Testis (tissue), 2 donors: ENCODE measurements at regions not wholly inside any gene's neighbourhood (a gene's known extent, or its start where the extent isn't known, plus 50 kb on each side); places are given as distances from the start of the nearest gene placed in this dataset.

Experiments
- DNase-seq: peaks from one replicate; pipeline ENCODE4 v3.0.0-alpha.2; 2019
- H3K27ac ChIP-seq, 2 donors: fragments of 200-600 bp; sonication (generic); one replicate each; pipeline ENCODE4 v1.5.1; 2019
- H3K27me3 ChIP-seq: fragments of 200-600 bp; sonication (generic); one replicate; pipeline ENCODE4 v1.5.1; 2019
- H3K36me3 ChIP-seq: fragments of 200-600 bp; sonication (generic); one replicate; pipeline ENCODE4 v1.5.1; 2017; ENCODE audit warnings: low read depth; ENCODE audit errors: missing control alignments
- H3K4me1 ChIP-seq: fragments of 200-600 bp; sonication (generic); one replicate; pipeline ENCODE4 v1.5.1; 2019
- H3K4me3 ChIP-seq, 2 donors: fragments of 200-600 bp; sonication (generic); one replicate each; pipeline ENCODE4 v1.5.1; 2017 to 2019
- H3K9me3 ChIP-seq: fragments of 200-600 bp; sonication (generic); one replicate; pipeline ENCODE4 v1.5.1; 2017
- POLR2A ChIP-seq: fragments of 450-650 bp; IDR thresholded peaks from one replicate; pipeline ENCODE4 v1.6.1; 2017; ENCODE audit warnings: antibody characterized with exemption, mild to moderate bottlenecking, moderate library complexity
- WGBS, 2 donors: methylation state at CpG; one replicate each; pipeline ENCODE4 v1.1.5; 2018; 5-methylcytosine and 5-hydroxymethylcytosine counted together
- intact Hi-C: fragments of 100-400 bp; cut with DNase I; formaldehyde crosslinking; loops from one replicate; pipeline ENCODE4 v1.15.1; 2023; ENCODE audit warnings: low total_unique reads
- TF ChIP-seq, protein P1 (sequence below), 3 experiments: fragments of 450-650 bp in 2 of 3; fragments of 200-600 bp in 1 of 3; sonication (generic) in 1 of 3; IDR thresholded peaks; one replicate each; pipeline ENCODE4 v1.5.1; 2016 to 2019; ENCODE audit warnings: antibody characterized with exemption in 3 of 3, mild to moderate bottlenecking in 2 of 3, moderate library complexity in 1 of 3

DNA sequence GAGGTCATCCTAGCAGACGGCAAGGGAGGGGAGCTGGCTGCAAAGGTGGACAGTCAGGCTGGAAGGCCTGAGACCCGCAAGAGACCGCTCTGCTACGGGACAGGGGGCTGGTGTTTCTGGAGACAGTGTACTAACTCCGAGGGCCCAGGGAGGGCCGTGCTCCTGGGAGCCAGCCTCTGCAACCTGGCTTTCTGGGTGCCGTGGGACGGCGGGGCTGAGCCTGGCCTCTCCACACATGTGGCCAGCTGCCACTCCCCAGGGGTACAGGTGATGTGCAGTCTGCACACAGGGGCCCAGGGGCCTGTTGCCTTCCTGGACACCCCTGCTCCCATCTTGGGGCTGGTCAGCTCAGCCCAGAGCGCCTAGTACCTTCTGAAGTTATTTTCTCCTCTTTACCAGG lies 92.2 kb downstream of the MRPL36 start:
- no peak for TF ChIP-seq POLR2A
- TF ChIP-seq, protein P1, sequence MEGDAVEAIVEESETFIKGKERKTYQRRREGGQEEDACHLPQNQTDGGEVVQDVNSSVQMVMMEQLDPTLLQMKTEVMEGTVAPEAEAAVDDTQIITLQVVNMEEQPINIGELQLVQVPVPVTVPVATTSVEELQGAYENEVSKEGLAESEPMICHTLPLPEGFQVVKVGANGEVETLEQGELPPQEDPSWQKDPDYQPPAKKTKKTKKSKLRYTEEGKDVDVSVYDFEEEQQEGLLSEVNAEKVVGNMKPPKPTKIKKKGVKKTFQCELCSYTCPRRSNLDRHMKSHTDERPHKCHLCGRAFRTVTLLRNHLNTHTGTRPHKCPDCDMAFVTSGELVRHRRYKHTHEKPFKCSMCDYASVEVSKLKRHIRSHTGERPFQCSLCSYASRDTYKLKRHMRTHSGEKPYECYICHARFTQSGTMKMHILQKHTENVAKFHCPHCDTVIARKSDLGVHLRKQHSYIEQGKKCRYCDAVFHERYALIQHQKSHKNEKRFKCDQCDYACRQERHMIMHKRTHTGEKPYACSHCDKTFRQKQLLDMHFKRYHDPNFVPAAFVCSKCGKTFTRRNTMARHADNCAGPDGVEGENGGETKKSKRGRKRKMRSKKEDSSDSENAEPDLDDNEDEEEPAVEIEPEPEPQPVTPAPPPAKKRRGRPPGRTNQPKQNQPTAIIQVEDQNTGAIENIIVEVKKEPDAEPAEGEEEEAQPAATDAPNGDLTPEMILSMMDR (IDR thresholded peaks at IDR 0.05) = no peak
- intact Hi-C loops = no loop called here
- H3K36me3 ChIP-seq = no peaks in the 10 kb centered on the region
- no peak overlapping the region for H3K27ac ChIP-seq
- no peaks in the 10 kb centered on the region for H3K4me1 ChIP-seq
- no peak overlapping the region for H3K4me3 ChIP-seq
- no peak for DNase-seq
- H3K9me3 ChIP-seq = no peaks in the 10 kb centered on the region
- WGBS, 2 donors = 86 to 96% methylated on average over 8 to 10 of the region's 10 CpGs
- H3K27me3 ChIP-seq = no peaks in the 10 kb centered on the region

DNA sequence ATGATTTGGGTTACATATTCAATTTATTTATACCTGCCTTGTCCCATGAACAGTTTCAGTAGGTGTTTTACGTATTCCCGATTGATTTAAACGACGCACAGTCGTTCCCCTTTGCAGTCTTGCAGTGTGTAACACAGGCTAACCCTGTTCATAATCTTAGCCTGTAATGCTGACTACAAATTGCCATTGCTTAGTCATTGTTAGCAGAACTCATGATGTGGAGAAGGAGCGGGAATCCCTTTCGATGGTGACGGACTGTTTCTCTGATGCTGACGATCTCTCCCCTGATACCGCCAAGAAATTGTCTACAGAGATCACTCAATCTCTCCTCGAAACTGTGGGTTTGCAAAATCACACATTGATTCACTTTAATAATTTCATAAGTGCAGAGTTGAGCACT lies 93.2 kb downstream of the MRPL36 start:
- 94 to 96% methylated on average over 11 of the region's 11 CpGs for WGBS, 2 donors
- Histone ChIP-seq H3K4me1 (no peaks in the 10 kb centered on the region), H3K27ac (no peak overlapping the region), H3K36me3 (no peaks in the 10 kb centered on the region), H3K27me3 (no peaks in the 10 kb centered on the region), H3K9me3 (no peaks in the 10 kb centered on the region), H3K4me3 (no peak overlapping the region)
- TF ChIP-seq, protein P1 (IDR thresholded peaks at IDR 0.05) = no peak
- no peak for TF ChIP-seq POLR2A
- intact Hi-C loops = no loop called here
- DNase-seq = no peak

DNA sequence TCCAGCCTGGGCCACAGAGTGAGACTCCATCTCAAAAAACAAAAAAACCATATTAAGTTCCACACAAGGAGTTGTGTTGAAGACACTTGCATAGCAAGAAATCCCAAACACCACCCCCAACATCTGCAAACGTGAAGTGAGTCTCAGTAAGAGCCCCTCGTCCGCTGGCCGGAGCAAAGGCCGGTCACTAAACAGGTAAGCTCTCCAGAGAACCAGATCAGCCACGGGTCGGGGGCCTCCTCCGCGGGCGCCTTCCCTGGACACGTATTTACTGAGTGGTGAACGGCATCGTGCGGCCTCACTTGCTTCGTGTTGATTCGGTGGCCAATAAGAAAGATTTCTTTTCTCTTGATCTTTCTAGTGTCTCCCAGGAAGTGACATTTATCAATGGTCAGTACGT lies 93.6 kb downstream of the MRPL36 start:
- intact Hi-C loops = no loop called here
- H3K4me1 ChIP-seq = no peaks in the 10 kb centered on the region
- TF ChIP-seq POLR2A = no peak
- TF ChIP-seq, protein P1 (IDR thresholded peaks at IDR 0.05) = no peak
- DNase-seq = no peak
- H3K4me3 ChIP-seq = no peak overlapping the region
- H3K9me3 ChIP-seq = no peaks in the 10 kb centered on the region
- WGBS, 2 donors = 89 to 91% methylated on average over 17 of the region's 17 CpGs
- H3K36me3 ChIP-seq = no peaks in the 10 kb centered on the region
- H3K27me3 ChIP-seq = no peaks in the 10 kb centered on the region
- no peak overlapping the region for H3K27ac ChIP-seq

DNA sequence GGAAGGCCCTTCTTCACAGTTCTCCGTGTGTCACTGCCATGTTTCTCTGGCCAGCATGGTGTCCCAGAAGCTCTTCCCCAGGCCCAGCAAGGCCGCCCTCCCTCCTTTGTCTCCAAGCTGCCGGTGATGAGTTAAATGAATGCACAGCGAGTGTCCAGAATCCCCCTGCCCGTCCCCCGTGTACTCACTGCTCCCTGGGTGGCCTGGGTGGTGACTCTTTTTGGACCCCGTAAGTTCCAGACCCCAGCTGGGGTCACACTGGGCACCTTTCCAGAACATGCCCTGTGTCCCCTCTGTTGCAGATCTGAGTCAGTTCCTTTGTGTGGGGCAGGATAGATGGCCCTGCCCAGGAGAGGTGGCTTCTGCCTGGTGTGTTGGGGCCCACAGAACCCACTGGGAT lies 95.0 kb downstream of the MRPL36 start:
- Histone ChIP-seq H3K4me3 (no peak overlapping the region), H3K9me3 (no peaks in the 10 kb centered on the region), H3K27me3 (no peaks in the 10 kb centered on the region), H3K4me1 (no peaks in the 10 kb centered on the region), H3K36me3 (no peaks in the 10 kb centered on the region), H3K27ac (no peak overlapping the region)
- DNase-seq = no peak
- TF ChIP-seq, protein P1 (IDR thresholded peaks at IDR 0.05) = no peak
- TF ChIP-seq POLR2A = no peak
- 75 to 80% methylated on average over 6 to 7 of the region's 7 CpGs for WGBS, 2 donors
- intact Hi-C loops = no loop called here

DNA sequence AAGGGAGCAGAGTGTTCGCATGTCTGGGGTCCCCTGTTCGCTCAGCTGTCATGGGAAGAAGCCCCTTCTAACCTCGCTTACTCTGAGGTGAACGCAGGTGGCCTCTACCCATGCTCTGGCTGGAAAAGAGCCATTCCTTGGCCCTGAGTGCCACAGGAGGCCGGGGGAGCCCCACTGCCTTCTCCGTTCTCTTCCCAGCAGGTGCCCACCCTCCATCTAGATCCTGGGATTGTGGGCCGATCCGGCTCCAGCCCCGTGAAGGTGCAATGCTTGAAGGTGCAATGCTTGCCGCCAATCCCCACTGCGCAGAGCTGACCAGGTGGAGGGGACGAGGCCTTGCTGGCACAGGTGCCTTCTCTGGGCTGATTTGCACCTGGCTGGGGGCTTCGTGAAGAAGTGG lies 95.4 kb downstream of the MRPL36 start:
- Histone ChIP-seq H3K4me3 (no peak overlapping the region), H3K36me3 (no peaks in the 10 kb centered on the region), H3K4me1 (no peaks in the 10 kb centered on the region), H3K27me3 (no peaks in the 10 kb centered on the region), H3K27ac (no peak overlapping the region), H3K9me3 (no peaks in the 10 kb centered on the region)
- 92 to 95% methylated on average over 8 to 13 of the region's 13 CpGs for WGBS, 2 donors
- no peak for DNase-seq
- TF ChIP-seq, protein P1 (IDR thresholded peaks at IDR 0.05) = no peak
- TF ChIP-seq POLR2A = no peak
- intact Hi-C loops = no loop called here
